ENCODE measurements at regions not wholly inside any gene's neighbourhood (a gene's known extent, or its start where the extent isn't known, plus 50 kb on each side); places are given as distances from the start of the nearest gene placed in this dataset.
A peak's percentile ranks its signal among the peaks of the same experiment; 100 is the strongest.

GRCh38 chr4:11152684-11153083, 276.0 kb downstream of the HS3ST1 start:
- Histone ChIP-seq H3K4ac (ENCODE audit: low read depth, low read length) (no peak overlapping the region), H3K9ac (ENCODE audit: low read length) (no peak overlapping the region), H3K56ac (ENCODE audit: low read length) (no peak overlapping the region), H4K8ac (ENCODE audit: low read depth, low read length) (no peak overlapping the region), H3K79me1 (ENCODE audit: low read length) (no peaks in the 10 kb centered on the region), H3K27ac (ENCODE audit: low read depth, low read length) (no peak overlapping the region), H3K4me3 (ENCODE audit: low read length) (no peak overlapping the region), H2BK15ac (replicated peaks; ENCODE audit: low read depth) (no peak overlapping the region), H2AK5ac (ENCODE audit: low read length) (no peak overlapping the region), H4K5ac (ENCODE audit: low read length) (no peak overlapping the region), H3K4me2 (ENCODE audit: low read length) (no peak overlapping the region), H3K23ac (ENCODE audit: low read length) (no peak overlapping the region), H2BK5ac (ENCODE audit: low read length) (no peak overlapping the region), H3K4me1 (ENCODE audit: control insufficient read depth, low read depth, low read length) (no peaks in the 10 kb centered on the region), H2BK120ac (ENCODE audit: low read depth, low read length) (no peak overlapping the region), H3K79me2 (ENCODE audit: control insufficient read depth, insufficient read depth, low read length) (no peaks in the 10 kb centered on the region), H3K18ac (ENCODE audit: low read length) (no peak overlapping the region), H3K36me3 (ENCODE audit: control insufficient read depth, insufficient read depth, low read length) (no peaks in the 10 kb centered on the region), H3K27me3 (ENCODE audit: insufficient read depth, low read length, poor library complexity) (no peaks in the 10 kb centered on the region)
- WGBS (ENCODE audit: extremely low coverage, insufficient coverage, low lambda C conversion rate) = no CpG with 5 or more reads among the region's 2 CpGs
- no peak for DNase-seq

- Histone ChIP-seq H3K79me1 (ENCODE audit: low read length) (no peaks in the 10 kb centered on the region), H3K36me3 (ENCODE audit: control insufficient read depth, insufficient read depth, low read length) (no peaks in the 10 kb centered on the region), H3K4me2 (ENCODE audit: low read length) (no peak overlapping the region), H3K4me3 (ENCODE audit: low read length) (no peak overlapping the region), H3K79me2 (ENCODE audit: control insufficient read depth, insufficient read depth, low read length) (no peaks in the 10 kb centered on the region), H3K27me3 (ENCODE audit: insufficient read depth, low read length, poor library complexity) (no peaks in the 10 kb centered on the region), H2BK5ac (ENCODE audit: low read length) (no peak overlapping the region), H3K9ac (ENCODE audit: low read length) (no peak overlapping the region), H3K4ac (ENCODE audit: low read depth, low read length) (no peak overlapping the region), H2BK120ac (ENCODE audit: low read depth, low read length) (no peak overlapping the region), H3K56ac (ENCODE audit: low read length) (no peak overlapping the region), H3K4me1 (ENCODE audit: control insufficient read depth, low read depth, low read length) (no peaks in the 10 kb centered on the region), H3K23ac (ENCODE audit: low read length) (no peak overlapping the region), H3K27ac (ENCODE audit: low read depth, low read length) (no peak overlapping the region), H2BK15ac (replicated peaks; ENCODE audit: low read depth) (no peak overlapping the region), H3K18ac (ENCODE audit: low read length) (no peak overlapping the region), H4K8ac (ENCODE audit: low read depth, low read length) (no peak overlapping the region), H4K5ac (ENCODE audit: low read length) (no peak overlapping the region), H2AK5ac (ENCODE audit: low read length) (no peak overlapping the region)
- WGBS (ENCODE audit: extremely low coverage, insufficient coverage, low lambda C conversion rate) = no CpG with 5 or more reads among the region's 5 CpGs
- DNase-seq = no peak
Measured at GRCh38 chr4:11151500-11151899, 277.2 kb downstream of the HS3ST1 start.

GRCh38 chr4:11149612-11150259, 279.0 kb downstream of the HS3ST1 start:
- DNase-seq = no peak
- Histone ChIP-seq H3K4me2 (ENCODE audit: low read length) (no peak overlapping the region), H4K8ac (ENCODE audit: low read depth, low read length) (no peak overlapping the region), H3K79me1 (ENCODE audit: low read length) (no peaks in the 10 kb centered on the region), H3K18ac (ENCODE audit: low read length) (no peak overlapping the region), H2BK15ac (replicated peaks; ENCODE audit: low read depth) (peak overlapping the region; percentile 89), H3K9ac (ENCODE audit: low read length) (no peak overlapping the region), H3K27ac (ENCODE audit: low read depth, low read length) (no peak overlapping the region), H2BK120ac (ENCODE audit: low read depth, low read length) (no peak overlapping the region), H3K79me2 (ENCODE audit: control insufficient read depth, insufficient read depth, low read length) (no peaks in the 10 kb centered on the region), H2AK5ac (ENCODE audit: low read length) (no peak overlapping the region), H4K5ac (ENCODE audit: low read length) (no peak overlapping the region), H3K23ac (ENCODE audit: low read length) (no peak overlapping the region), H3K4me1 (ENCODE audit: control insufficient read depth, low read depth, low read length) (no peaks in the 10 kb centered on the region), H3K36me3 (ENCODE audit: control insufficient read depth, insufficient read depth, low read length) (no peaks in the 10 kb centered on the region), H2BK5ac (ENCODE audit: low read length) (no peak overlapping the region), H3K4me3 (ENCODE audit: low read length) (no peak overlapping the region), H3K27me3 (ENCODE audit: insufficient read depth, low read length, poor library complexity) (no peaks in the 10 kb centered on the region), H3K4ac (ENCODE audit: low read depth, low read length) (no peak overlapping the region), H3K56ac (ENCODE audit: low read length) (no peak overlapping the region)
- WGBS (ENCODE audit: extremely low coverage, insufficient coverage, low lambda C conversion rate) = no CpG with 5 or more reads among the region's 4 CpGs

GRCh38 chr4:11139871-11140270, 288.8 kb downstream of the HS3ST1 start:
- Histone ChIP-seq H3K4me3 (ENCODE audit: low read length) (no peak overlapping the region), H4K8ac (ENCODE audit: low read depth, low read length) (no peak overlapping the region), H3K27me3 (ENCODE audit: insufficient read depth, low read length, poor library complexity) (no peaks in the 10 kb centered on the region), H3K79me2 (ENCODE audit: control insufficient read depth, insufficient read depth, low read length) (no peaks in the 10 kb centered on the region), H3K36me3 (ENCODE audit: control insufficient read depth, insufficient read depth, low read length) (no peaks in the 10 kb centered on the region), H2AK5ac (ENCODE audit: low read length) (no peak overlapping the region), H3K79me1 (ENCODE audit: low read length) (no peaks in the 10 kb centered on the region), H3K9ac (ENCODE audit: low read length) (no peak overlapping the region), H3K4ac (ENCODE audit: low read depth, low read length) (no peak overlapping the region), H3K23ac (ENCODE audit: low read length) (no peak overlapping the region), H3K18ac (ENCODE audit: low read length) (no peak overlapping the region), H2BK120ac (ENCODE audit: low read depth, low read length) (no peak overlapping the region), H2BK5ac (ENCODE audit: low read length) (no peak overlapping the region), H2BK15ac (replicated peaks; ENCODE audit: low read depth) (no peak overlapping the region), H3K4me1 (ENCODE audit: control insufficient read depth, low read depth, low read length) (no peaks in the 10 kb centered on the region), H3K4me2 (ENCODE audit: low read length) (no peak overlapping the region), H3K27ac (ENCODE audit: low read depth, low read length) (no peak overlapping the region), H4K5ac (ENCODE audit: low read length) (no peak overlapping the region), H3K56ac (ENCODE audit: low read length) (no peak overlapping the region)
- WGBS (ENCODE audit: extremely low coverage, insufficient coverage, low lambda C conversion rate) = no CpG with 5 or more reads among the region's 1 CpG
- no peak for DNase-seq

GRCh38 chr4:11138964-11139363, 289.7 kb downstream of the HS3ST1 start:
- no peak overlapping the region for H3K4me2 ChIP-seq (ENCODE audit: low read length)
- no peak overlapping the region for H3K9ac ChIP-seq (ENCODE audit: low read length)
- H3K23ac ChIP-seq (ENCODE audit: low read length) = no peak overlapping the region
- DNase-seq = no peak
- H3K56ac ChIP-seq (ENCODE audit: low read length) = no peak overlapping the region
- no peak overlapping the region for H2AK5ac ChIP-seq (ENCODE audit: low read length)
- no peak overlapping the region for H4K5ac ChIP-seq (ENCODE audit: low read length)
- no peaks in the 10 kb centered on the region for H3K79me1 ChIP-seq (ENCODE audit: low read length)
- no peak overlapping the region for H3K4me3 ChIP-seq (ENCODE audit: low read length)
- no peaks in the 10 kb centered on the region for H3K4me1 ChIP-seq (ENCODE audit: control insufficient read depth, low read depth, low read length)
- no peak overlapping the region for H3K4ac ChIP-seq (ENCODE audit: low read depth, low read length)
- H3K36me3 ChIP-seq (ENCODE audit: control insufficient read depth, insufficient read depth, low read length) = no peaks in the 10 kb centered on the region
- H2BK120ac ChIP-seq (ENCODE audit: low read depth, low read length) = no peak overlapping the region
- WGBS (ENCODE audit: extremely low coverage, insufficient coverage, low lambda C conversion rate) = no CpG with 5 or more reads among the region's 1 CpG
- H2BK5ac ChIP-seq (ENCODE audit: low read length) = no peak overlapping the region
- H3K79me2 ChIP-seq (ENCODE audit: control insufficient read depth, insufficient read depth, low read length) = no peaks in the 10 kb centered on the region
- no peak overlapping the region for H3K27ac ChIP-seq (ENCODE audit: low read depth, low read length)
- no peak overlapping the region for H4K8ac ChIP-seq (ENCODE audit: low read depth, low read length)
- H3K27me3 ChIP-seq (ENCODE audit: insufficient read depth, low read length, poor library complexity) = no peaks in the 10 kb centered on the region
- no peak overlapping the region for H2BK15ac ChIP-seq (replicated peaks; ENCODE audit: low read depth)
- no peak overlapping the region for H3K18ac ChIP-seq (ENCODE audit: low read length)

- H3K4me2 ChIP-seq (ENCODE audit: low read length) = no peak overlapping the region
- H3K56ac ChIP-seq (ENCODE audit: low read length) = no peak overlapping the region
- no peak overlapping the region for H4K8ac ChIP-seq (ENCODE audit: low read depth, low read length)
- H3K4ac ChIP-seq (ENCODE audit: low read depth, low read length) = no peak overlapping the region
- H2BK5ac ChIP-seq (ENCODE audit: low read length) = no peak overlapping the region
- H3K4me3 ChIP-seq (ENCODE audit: low read length) = no peak overlapping the region
- no peak overlapping the region for H2BK15ac ChIP-seq (replicated peaks; ENCODE audit: low read depth)
- H4K5ac ChIP-seq (ENCODE audit: low read length) = no peak overlapping the region
- H3K23ac ChIP-seq (ENCODE audit: low read length) = no peak overlapping the region
- H3K18ac ChIP-seq (ENCODE audit: low read length) = no peak overlapping the region
- H2AK5ac ChIP-seq (ENCODE audit: low read length) = no peak overlapping the region
- no peak overlapping the region for H2BK120ac ChIP-seq (ENCODE audit: low read depth, low read length)
- no peaks in the 10 kb centered on the region for H3K36me3 ChIP-seq (ENCODE audit: control insufficient read depth, insufficient read depth, low read length)
- H3K79me2 ChIP-seq (ENCODE audit: control insufficient read depth, insufficient read depth, low read length) = no peaks in the 10 kb centered on the region
- no peaks in the 10 kb centered on the region for H3K4me1 ChIP-seq (ENCODE audit: control insufficient read depth, low read depth, low read length)
- no peak for DNase-seq
- H3K79me1 ChIP-seq (ENCODE audit: low read length) = no peaks in the 10 kb centered on the region
- no peak overlapping the region for H3K9ac ChIP-seq (ENCODE audit: low read length)
- H3K27ac ChIP-seq (ENCODE audit: low read depth, low read length) = no peak overlapping the region
- H3K27me3 ChIP-seq (ENCODE audit: insufficient read depth, low read length, poor library complexity) = no peaks in the 10 kb centered on the region
Measured at GRCh38 chr4:11134705-11135104, 294.0 kb downstream of the HS3ST1 start.

All from mesendoderm (in vitro differentiated cells).